GM10266 (cell line): ENCODE measurements at regions not wholly inside any gene's neighbourhood (a gene's known extent, or its start where the extent isn't known, plus 50 kb on each side); places are given as distances from the start of the nearest gene placed in this dataset.

Experiments used
- DNase-seq: peaks from one replicate; pipeline ENCODE4 v3.0.0; 2012; ENCODE audit errors: extremely low spot score
- TF ChIP-seq, protein P1 (sequence below): IDR thresholded peaks from 2 replicates; pipeline ENCODE4 v1.5.1; 2012; ENCODE audit warnings: mild to moderate bottlenecking, low read depth; ENCODE audit not compliant: control insufficient read depth, insufficient read depth; ENCODE audit errors: missing control alignments

- TF ChIP-seq, protein P1, sequence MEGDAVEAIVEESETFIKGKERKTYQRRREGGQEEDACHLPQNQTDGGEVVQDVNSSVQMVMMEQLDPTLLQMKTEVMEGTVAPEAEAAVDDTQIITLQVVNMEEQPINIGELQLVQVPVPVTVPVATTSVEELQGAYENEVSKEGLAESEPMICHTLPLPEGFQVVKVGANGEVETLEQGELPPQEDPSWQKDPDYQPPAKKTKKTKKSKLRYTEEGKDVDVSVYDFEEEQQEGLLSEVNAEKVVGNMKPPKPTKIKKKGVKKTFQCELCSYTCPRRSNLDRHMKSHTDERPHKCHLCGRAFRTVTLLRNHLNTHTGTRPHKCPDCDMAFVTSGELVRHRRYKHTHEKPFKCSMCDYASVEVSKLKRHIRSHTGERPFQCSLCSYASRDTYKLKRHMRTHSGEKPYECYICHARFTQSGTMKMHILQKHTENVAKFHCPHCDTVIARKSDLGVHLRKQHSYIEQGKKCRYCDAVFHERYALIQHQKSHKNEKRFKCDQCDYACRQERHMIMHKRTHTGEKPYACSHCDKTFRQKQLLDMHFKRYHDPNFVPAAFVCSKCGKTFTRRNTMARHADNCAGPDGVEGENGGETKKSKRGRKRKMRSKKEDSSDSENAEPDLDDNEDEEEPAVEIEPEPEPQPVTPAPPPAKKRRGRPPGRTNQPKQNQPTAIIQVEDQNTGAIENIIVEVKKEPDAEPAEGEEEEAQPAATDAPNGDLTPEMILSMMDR = no peak
- no peak for DNase-seq
Observed at GRCh38 chr14:96951511-96951910, 154.3 kb downstream of the VRK1 start.

GRCh38 chr14:96953087-96953874, 156.1 kb downstream of the VRK1 start:
- DNase-seq = no peak
- TF ChIP-seq, protein P1 = no peak

GRCh38 chr14:96953875-96954185, 156.6 kb downstream of the VRK1 start:
- TF ChIP-seq, protein P1 = no peak
- DNase-seq = no peak

- DNase-seq = no peak
- TF ChIP-seq, protein P1 = no peak
Observed at GRCh38 chr14:96956464-96957239, 159.5 kb downstream of the VRK1 start.

- no peak for DNase-seq
- TF ChIP-seq, protein P1 = no peak
Observed at GRCh38 chr14:96958057-96958456, 160.9 kb downstream of the VRK1 start.

GRCh38 chr14:96959992-96960391, 162.8 kb downstream of the VRK1 start:
- no peak for DNase-seq
- TF ChIP-seq, protein P1 = no peak

DNA sequence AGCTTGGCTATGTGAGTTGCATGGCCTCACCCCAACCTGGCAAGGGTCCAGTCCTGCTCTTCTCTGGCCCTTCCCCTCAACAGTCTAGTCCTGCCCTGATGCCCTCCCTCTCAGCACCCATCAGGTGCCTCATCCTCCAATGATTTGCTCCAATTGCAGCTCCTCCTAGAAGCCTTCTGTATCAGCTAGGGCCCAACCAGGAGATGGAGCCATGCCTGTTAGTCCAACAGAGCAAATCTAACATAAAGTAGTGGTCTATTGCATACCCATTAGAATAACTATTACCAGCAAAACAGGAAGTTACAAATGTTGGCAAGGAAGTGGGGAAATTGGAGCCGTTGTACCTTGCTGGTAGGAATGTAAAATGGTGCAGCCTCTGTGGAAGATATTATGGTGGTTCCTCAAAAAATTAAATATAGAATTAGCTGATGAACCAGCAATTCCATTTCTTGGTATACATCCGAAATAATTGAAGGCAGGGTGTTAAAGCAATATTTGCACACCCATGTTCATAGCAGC, 163.5 kb downstream of the VRK1 start:
- DNase-seq = no peak
- TF ChIP-seq, protein P1 = no peak
